ENCODE measurements at regions not wholly inside any gene's neighbourhood (a gene's known extent, or its start where the extent isn't known, plus 50 kb on each side); places are given as distances from the start of the nearest gene placed in this dataset.
"Not testable (repeated sequence)": the region's sequence is repeated elsewhere in the genome, so short reads cannot be mapped to it uniquely, and the experiment has no call there.

DNA sequence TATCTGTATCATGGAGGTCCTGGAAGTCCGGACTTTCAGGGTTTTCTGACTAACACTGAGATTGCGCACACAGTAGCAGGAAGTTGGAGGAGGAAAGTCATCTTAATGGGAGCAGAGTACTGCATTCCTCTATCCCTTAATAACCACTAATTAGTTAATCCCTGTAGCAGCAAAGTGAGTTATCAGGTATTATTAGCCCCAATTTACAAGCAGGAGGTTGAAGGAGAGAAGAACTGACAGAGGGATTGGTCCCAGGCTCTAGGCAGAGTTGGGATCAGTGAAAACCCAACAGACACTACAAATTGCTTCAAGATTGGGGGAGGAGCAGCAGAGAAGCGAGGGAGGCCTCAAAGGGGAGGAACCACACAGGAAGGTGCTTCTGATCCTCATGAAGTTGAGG, 74.5 kb upstream of the XPA start:
- intact Hi-C loops (cut with DNase I): no loop called here
- no peak for DNase-seq (ENCODE audit: low spot score)

GRCh38 chr9:97772145-97772544, 75.0 kb upstream of the XPA start:
- no peak for DNase-seq (ENCODE audit: low spot score)
- intact Hi-C loops (cut with DNase I): no loop called here

GRCh38 chr9:97773091-97773490, 76.0 kb upstream of the XPA start:
- intact Hi-C loops (cut with DNase I): no loop called here
- no peak for DNase-seq (ENCODE audit: low spot score)

- intact Hi-C loops (cut with DNase I): no loop called here
Measured at GRCh38 chr9:97773723-97774122, 76.6 kb upstream of the XPA start.

GRCh38 chr9:97774673-97775072, 77.5 kb upstream of the XPA start:
- intact Hi-C loops (cut with DNase I): no loop called here
- no peak for DNase-seq (ENCODE audit: low spot score)

More at GRCh38 chr9:97773723-97774122, 76.6 kb upstream of the XPA start:
- DNase-seq (ENCODE audit: low spot score): no peak

DNA sequence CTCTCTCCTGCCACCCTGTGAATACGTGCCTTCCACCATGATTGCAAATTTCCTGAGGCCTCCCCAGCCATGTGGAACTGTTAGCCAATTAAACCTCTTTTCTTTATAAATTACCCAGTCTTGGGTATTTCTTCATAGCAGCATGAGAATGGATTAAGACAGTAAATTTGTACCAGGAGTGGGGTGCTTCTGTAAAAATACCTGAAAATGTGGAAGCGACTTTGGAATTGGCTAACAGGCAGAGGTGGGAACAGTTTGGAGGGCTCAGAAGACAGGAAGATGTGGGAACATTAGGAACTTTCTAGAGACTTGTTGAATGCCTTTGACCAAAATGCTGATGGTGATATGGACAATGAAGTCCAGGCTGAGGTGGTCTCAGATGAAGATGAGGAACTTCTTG, 74.3 kb upstream of the FOXE1 start:
- intact Hi-C loops (cut with DNase I); DNase-seq (ENCODE audit: low spot score): not testable (repeated sequence)

- intact Hi-C loops (cut with DNase I): no loop called here
- no peak for DNase-seq (ENCODE audit: low spot score)
Measured at GRCh38 chr9:97779608-97780007, 73.4 kb upstream of the FOXE1 start.

DNA sequence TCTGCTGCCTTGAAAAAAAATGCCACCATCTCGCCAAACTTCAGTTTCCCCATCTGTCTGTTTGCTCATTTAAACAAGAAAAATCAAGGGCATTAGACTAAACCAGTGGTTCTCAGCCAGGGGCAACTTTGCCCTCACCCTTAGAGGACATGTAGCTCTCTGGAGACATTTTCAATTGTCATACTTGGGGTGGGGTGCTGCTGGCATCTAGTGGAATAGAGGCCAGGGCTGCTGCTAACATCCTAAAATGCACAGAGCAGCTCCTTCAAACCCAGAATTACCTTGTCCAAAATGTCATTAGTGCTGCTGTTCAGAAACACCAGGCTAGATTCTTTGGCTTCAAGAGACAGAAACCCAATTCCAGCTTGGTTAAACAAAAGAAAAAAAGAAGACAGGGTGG, 71.1 kb upstream of the FOXE1 start:
- intact Hi-C loops (cut with DNase I): no loop called here
- no peak for DNase-seq (ENCODE audit: low spot score)

DNA sequence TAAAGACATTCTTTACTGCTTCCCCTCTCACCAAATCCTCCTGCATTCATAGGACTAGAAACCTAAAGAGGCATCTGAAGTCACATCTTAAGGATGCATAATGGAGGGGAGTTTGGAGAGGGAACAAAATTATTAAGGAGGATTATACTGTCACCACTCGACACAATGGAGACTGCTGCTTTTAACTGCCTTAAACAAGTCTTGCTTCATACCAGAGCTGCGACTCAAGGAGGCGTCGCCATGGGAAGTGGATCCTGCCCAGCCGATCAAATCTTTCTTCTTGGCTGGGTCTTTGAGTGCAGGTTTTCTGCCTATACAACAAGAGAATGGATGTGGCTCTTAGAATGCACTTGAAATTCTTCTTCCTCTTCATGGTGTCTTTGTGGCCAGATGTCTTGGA, 66.7 kb upstream of the FOXE1 start:
- intact Hi-C loops (cut with DNase I): no loop called here
- DNase-seq (ENCODE audit: low spot score): no peak

DNA sequence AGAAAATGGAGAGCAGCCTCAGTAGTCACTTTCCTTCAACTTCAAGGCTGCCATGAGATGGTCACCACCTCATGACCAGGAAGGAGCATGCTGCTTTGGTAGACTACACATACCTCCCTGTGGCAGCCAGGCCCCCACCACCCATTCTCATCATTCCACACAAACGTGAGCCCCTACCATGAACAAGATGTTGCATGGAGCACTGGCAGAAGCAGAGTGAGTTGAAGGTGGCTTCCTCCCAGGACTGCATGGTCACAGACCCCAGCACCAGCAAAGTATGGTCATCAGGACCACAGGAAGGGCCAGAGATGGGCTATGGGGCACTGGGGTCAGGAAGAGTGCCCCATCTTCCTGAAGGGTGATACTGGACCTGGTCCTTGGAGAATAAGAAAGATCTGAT, 65.5 kb upstream of the FOXE1 start:
- intact Hi-C loops (cut with DNase I): no loop called here
- no peak for DNase-seq (ENCODE audit: low spot score)

DNA sequence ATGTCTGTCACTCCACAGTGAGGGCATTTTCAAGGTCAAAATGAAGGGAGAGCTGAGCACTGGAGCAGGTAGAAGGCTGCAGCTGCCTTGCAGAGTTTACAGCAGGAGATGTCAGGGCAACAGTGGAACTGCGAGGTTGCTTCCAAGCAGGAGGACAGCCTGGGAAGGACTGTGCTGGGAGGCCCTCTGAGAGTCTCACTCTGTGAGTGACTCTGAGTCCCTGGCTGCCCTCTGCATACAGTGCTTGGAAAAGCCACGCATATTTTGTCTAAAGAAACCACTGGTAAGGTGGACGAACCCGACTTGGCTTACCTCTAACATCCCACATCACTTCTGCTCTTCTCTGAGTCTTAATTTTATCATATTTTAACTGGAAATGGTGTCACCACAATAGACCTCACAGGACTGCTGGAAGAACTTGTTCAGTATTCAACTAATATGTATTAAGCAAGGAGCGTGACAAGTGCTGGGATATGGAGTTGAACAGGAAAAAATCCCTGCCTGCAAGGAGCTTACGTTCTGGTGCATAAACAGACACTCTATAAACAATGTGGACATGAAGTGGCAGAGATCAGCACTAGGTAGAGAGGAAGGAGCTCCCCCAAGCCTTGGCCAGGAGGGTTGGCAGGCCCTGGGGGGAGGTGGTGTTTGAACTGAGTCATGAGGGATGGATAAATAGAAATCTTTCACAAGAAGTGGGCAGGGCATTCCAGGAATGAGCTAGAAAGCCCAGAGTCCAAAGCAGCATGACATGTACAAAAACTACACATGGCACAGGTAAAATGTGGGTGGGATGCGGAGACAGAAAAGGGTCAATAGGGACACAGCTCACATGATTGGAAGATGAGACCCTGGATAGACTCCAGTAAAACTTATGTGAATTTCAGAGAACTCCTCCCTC, 64.0 kb upstream of the FOXE1 start:
- intact Hi-C loops (cut with DNase I): no loop called here
- no peak for DNase-seq (ENCODE audit: low spot score)

DNA sequence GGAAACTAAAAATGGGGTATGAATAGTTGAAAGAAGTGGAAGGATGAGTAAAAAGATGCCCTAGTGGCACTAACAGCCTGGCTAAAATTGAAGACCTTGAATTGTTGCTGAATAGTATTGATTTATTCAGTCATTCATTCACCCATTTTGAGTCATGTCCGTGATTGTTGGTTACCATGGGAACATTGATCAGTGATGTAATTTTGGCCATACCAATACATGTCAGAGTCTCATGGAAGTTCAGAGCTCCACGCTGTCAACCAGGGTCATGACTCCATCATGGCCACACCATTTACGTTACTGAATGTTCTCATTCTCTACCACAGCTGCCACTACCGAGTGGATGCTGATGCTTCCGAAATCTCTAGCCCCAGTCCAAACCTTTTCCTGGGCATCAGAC, 62.5 kb upstream of the FOXE1 start:
- no peak for DNase-seq (ENCODE audit: low spot score)
- intact Hi-C loops (cut with DNase I): no loop called here

DNA sequence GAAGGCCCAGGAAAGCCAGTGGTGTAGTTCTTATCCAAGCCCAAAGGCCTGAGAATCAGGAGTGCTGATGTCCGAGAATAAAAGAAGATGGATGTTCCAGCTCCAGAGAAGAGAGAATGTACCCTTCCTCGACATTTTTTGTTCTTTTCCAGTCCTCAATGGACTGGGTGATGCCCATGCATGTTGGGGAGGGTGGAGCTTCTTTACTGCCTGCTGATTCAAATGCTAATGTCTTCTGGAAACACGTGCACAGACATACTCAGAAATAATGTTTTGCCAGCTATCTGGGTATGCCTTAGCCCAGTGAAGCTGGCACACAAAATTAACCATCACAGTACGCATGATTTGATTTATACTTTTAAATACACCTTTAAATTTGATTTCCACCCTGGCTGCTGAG, 61.5 kb upstream of the FOXE1 start:
- intact Hi-C loops (cut with DNase I): no loop called here
- no peak for DNase-seq (ENCODE audit: low spot score)

DNA sequence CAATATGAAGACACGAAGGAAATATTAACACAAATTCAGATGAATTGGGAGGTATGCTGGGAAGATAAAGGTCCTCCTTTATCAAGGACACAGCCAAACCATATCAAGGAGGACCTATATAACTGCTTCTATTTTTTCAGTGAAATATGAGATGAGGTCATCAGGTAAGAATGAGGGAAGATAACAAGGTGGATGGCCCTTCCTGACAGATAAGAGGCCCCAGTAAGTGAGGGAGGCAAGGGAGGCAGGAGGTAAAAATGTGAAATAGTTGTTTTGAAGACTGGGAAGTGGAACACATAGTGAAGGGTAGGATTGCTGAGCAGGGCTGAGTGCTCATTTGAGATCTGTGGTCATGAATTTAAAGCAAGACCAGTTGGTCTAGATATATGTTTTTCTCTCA, 60.0 kb upstream of the FOXE1 start:
- intact Hi-C loops (cut with DNase I): no loop called here
- no peak for DNase-seq (ENCODE audit: low spot score)

DNA sequence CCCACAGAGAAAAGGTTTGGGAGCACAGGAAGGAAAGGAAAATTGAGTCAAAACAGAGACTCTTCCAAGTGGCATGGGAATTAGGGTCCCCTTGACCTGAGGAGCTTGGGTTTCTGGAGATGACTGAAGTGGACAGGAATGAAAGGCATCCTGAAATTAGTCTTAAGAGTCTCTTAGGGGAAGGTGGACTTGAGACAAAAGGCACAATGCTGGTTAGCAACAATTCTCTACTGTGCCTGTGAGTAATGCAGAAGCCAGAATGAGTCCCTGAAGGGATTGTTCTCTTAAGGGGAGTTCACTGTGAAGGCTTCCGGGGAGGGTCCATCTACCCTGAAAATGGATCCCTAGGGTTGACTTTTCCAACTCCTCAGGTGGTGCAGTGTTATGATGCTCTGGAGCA, 58.4 kb upstream of the FOXE1 start:
- intact Hi-C loops (cut with DNase I): no loop called here

DNA sequence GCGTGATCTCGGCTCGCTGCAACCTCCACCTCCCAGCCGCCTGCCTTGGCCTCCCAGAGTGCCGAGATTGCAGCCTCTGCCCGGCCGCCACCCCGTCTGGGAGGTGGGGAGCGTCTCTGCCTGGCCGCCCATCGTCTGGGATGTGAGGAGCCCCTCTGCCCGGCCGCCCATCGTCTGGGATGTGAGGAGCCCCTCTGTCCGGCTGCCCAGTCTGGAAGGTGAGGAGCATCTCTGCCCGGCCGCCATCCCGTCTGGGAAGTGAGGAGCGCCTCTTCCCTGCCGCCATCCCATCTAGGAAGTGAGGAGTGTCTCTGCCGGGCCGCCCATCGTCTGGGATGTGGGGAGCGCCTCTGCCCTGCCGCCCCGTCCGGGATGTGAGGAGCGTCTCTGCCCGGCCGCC, 56.9 kb upstream of the FOXE1 start:
- intact Hi-C loops (cut with DNase I); DNase-seq (ENCODE audit: low spot score): not testable (repeated sequence)

More for the DNA sequence above, 58.4 kb upstream of the FOXE1 start:
- DNase-seq (ENCODE audit: low spot score): no peak

DNA sequence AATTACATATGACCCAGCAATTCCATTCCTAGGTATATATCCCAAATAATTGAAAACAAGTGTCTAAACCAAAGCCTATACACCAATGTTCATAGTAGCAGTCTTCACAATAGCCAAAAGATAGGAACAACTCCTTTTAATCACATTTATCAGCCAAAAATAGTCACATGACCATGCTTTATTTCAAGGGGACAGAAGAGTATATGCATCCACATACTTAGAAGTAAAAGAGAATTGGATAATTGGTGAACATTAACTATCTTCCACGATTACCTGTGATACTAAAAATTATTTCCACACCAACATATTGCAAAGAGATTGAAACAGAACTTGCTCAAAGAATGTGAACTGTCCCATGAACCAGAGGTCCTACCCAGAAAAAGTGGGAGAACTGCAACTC, 51.8 kb upstream of the FOXE1 start:
- DNase-seq (ENCODE audit: low spot score): no peak
- intact Hi-C loops (cut with DNase I): no loop called here

- intact Hi-C loops (cut with DNase I): no loop called here
- DNase-seq (ENCODE audit: low spot score): no peak
Measured at GRCh38 chr9:97802276-97802675, 50.8 kb upstream of the FOXE1 start.

DNA sequence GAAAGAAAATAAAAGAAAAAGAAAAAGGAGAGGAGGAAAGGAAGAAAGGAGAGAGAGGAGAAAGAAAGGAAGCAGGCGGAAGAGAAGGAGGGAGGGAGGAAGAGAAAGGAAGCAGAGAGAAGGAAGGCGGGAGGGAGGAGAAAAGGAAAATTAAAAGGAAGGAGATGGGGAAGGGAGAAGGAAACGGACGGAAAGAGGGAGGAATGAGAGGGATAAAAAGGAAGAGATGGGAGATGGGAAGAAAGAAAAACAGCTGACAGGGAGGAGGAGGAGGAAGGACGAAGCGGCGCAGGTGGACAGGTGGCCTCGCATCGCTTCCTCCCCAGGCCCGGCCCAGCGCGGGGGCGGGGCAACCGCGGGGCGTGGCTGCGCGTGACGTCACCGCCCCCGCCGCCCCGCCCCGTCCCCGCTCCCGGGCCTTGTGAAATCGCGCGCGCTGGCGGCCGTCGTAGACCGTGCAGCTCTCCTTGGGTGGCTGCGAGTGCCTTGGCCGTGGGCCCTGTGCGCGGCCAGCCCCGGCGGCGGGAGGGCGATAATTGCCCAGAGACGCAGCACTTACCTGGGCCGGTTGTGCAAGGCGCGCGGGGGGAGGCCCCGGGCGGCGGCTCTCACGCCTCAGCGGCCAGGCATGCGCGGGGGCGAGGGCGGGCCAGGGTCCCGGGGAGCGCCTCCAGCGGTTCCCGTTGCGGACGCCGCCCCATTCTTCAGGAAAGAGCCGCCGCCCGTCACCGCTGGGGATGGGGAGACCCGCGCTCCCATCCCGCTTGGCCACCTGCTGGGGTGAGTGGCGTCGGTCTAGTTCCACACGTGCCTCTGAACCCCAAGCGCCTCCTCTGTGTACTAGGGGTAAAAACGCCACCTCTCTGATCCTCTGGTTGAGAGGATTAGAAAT, 49.6 kb upstream of the FOXE1 start:
- intact Hi-C loops (cut with DNase I): no loop called here
- peak; percentile 88 for DNase-seq (ENCODE audit: low spot score)

Measured in cardiac septum (tissue), 1 donor.